ENCODE measurements at regions not wholly inside any gene's neighbourhood (a gene's known extent, or its start where the extent isn't known, plus 50 kb on each side); places are given as distances from the start of the nearest gene placed in this dataset.

GRCh38 chr13:40241125-40241798, 425.2 kb downstream of the FOXO1 start:
- no peak for DNase-seq
- no peak overlapping the region for H3K4me3 Mint-ChIP-seq
- no peak overlapping the region for H3K27ac Mint-ChIP-seq
- CTCF ChIA-PET: no interaction called here
- peaks cover 4% of the 10 kb centered on the region for H3K9me3 Mint-ChIP-seq
- no peaks in the 10 kb centered on the region for H3K4me1 Mint-ChIP-seq
- H3K27me3 Mint-ChIP-seq: no peaks in the 10 kb centered on the region
- peaks cover 2% of the 10 kb centered on the region for H3K36me3 Mint-ChIP-seq

- H3K36me3 Mint-ChIP-seq: peaks cover 6% of the 10 kb centered on the region
- peaks cover 10% of the 10 kb centered on the region for H3K9me3 Mint-ChIP-seq
- CTCF ChIA-PET: no interaction called here
These were observed 423.4 kb downstream of the FOXO1 start for GRCh38 chr13:40243047-40243446.

GRCh38 chr13:40243982-40244381, 422.5 kb downstream of the FOXO1 start:
- CTCF ChIA-PET: no interaction called here
- Mint-ChIP-seq H3K9me3 (peaks cover 16% of the 10 kb centered on the region), H3K36me3 (peaks cover 6% of the 10 kb centered on the region), H3K4me1 (peaks cover 3% of the 10 kb centered on the region), H3K4me3 (no peak overlapping the region), H3K27ac (no peak overlapping the region), H3K27me3 (no peaks in the 10 kb centered on the region)
- no peak for DNase-seq

More at GRCh38 chr13:40243047-40243446, 423.4 kb downstream of the FOXO1 start:
- H3K4me3 Mint-ChIP-seq: no peak overlapping the region
- DNase-seq: no peak
- H3K27ac Mint-ChIP-seq: no peak overlapping the region
- no peaks in the 10 kb centered on the region for H3K27me3 Mint-ChIP-seq
- peaks cover 3% of the 10 kb centered on the region for H3K4me1 Mint-ChIP-seq

- Mint-ChIP-seq H3K27me3 (no peaks in the 10 kb centered on the region), H3K4me1 (peaks cover 3% of the 10 kb centered on the region), H3K36me3 (peaks cover 8% of the 10 kb centered on the region), H3K9me3 (peaks cover 23% of the 10 kb centered on the region), H3K27ac (no peak overlapping the region), H3K4me3 (no peak overlapping the region)
- CTCF ChIA-PET: no interaction called here
- DNase-seq: no peak
These were observed 420.9 kb downstream of the FOXO1 start for GRCh38 chr13:40245567-40245966.

- Mint-ChIP-seq H3K36me3 (peaks cover 10% of the 10 kb centered on the region), H3K27ac (no peak overlapping the region), H3K4me3 (no peak overlapping the region), H3K27me3 (no peaks in the 10 kb centered on the region), H3K9me3 (peaks cover 23% of the 10 kb centered on the region), H3K4me1 (peaks cover 18% of the 10 kb centered on the region)
- DNase-seq: no peak
- CTCF ChIA-PET: no interaction called here
These were observed 418.6 kb downstream of the FOXO1 start for GRCh38 chr13:40247845-40248244.

GRCh38 chr13:40251343-40252032, 415.0 kb downstream of the FOXO1 start:
- Mint-ChIP-seq H3K4me3 (no peak overlapping the region), H3K27ac (peak overlapping the region; percentile 39), H3K27me3 (no peaks in the 10 kb centered on the region), H3K4me1 (peaks cover 20% of the 10 kb centered on the region), H3K36me3 (peaks cover 9% of the 10 kb centered on the region), H3K9me3 (peaks cover 20% of the 10 kb centered on the region)
- CTCF ChIA-PET: interaction anchor here (0.5 to 0.7 kb wide), 3 partner anchors 21 to 165 kb away, joined by 3 read pairs; no protein-coding TSS in a partner anchor
- DNase-seq: no peak

GRCh38 chr13:40252241-40252640, 414.2 kb downstream of the FOXO1 start:
- H3K27ac Mint-ChIP-seq: no peak overlapping the region
- no peaks in the 10 kb centered on the region for H3K27me3 Mint-ChIP-seq
- peaks cover 22% of the 10 kb centered on the region for H3K9me3 Mint-ChIP-seq
- CTCF ChIA-PET: interaction anchor here (0.7 to 0.9 kb wide), 2 partner anchors 20 to 155 kb away, joined by 3 read pairs; no protein-coding TSS in a partner anchor
- H3K4me1 Mint-ChIP-seq: peaks cover 20% of the 10 kb centered on the region
- peaks cover 9% of the 10 kb centered on the region for H3K36me3 Mint-ChIP-seq
- DNase-seq: no peak
- no peak overlapping the region for H3K4me3 Mint-ChIP-seq

- H3K4me3 Mint-ChIP-seq: no peak overlapping the region
- DNase-seq: no peak
- H3K27ac Mint-ChIP-seq: no peak overlapping the region
- H3K36me3 Mint-ChIP-seq: peaks cover 7% of the 10 kb centered on the region
- H3K9me3 Mint-ChIP-seq: peaks cover 20% of the 10 kb centered on the region
- H3K27me3 Mint-ChIP-seq: no peaks in the 10 kb centered on the region
- CTCF ChIA-PET: interaction anchor here (0.9 kb wide), 1 partner anchor 155 kb away, joined by 3 read pairs; no protein-coding TSS in a partner anchor
- H3K4me1 Mint-ChIP-seq: peaks cover 18% of the 10 kb centered on the region
These were observed 413.8 kb downstream of the FOXO1 start for GRCh38 chr13:40252676-40253075.

- CTCF ChIA-PET: no interaction called here
- H3K36me3 Mint-ChIP-seq: peaks cover 4% of the 10 kb centered on the region
- H3K9me3 Mint-ChIP-seq: peaks cover 6% of the 10 kb centered on the region
- no peak overlapping the region for H3K27ac Mint-ChIP-seq
- H3K4me1 Mint-ChIP-seq: peaks cover 17% of the 10 kb centered on the region
- DNase-seq: no peak
- H3K27me3 Mint-ChIP-seq: no peaks in the 10 kb centered on the region
- no peak overlapping the region for H3K4me3 Mint-ChIP-seq
These were observed 412.0 kb downstream of the FOXO1 start for GRCh38 chr13:40254394-40254793.

GRCh38 chr13:40255551-40255950, 410.9 kb downstream of the FOXO1 start:
- H3K27me3 Mint-ChIP-seq: no peaks in the 10 kb centered on the region

GRCh38 chr13:40259899-40260298, 406.5 kb downstream of the FOXO1 start:
- H3K9me3 Mint-ChIP-seq: peaks cover 3% of the 10 kb centered on the region
- CTCF ChIA-PET: no interaction called here
- H3K4me3 Mint-ChIP-seq: no peak overlapping the region
- DNase-seq: no peak
- no peaks in the 10 kb centered on the region for H3K27me3 Mint-ChIP-seq
- no peaks in the 10 kb centered on the region for H3K4me1 Mint-ChIP-seq
- no peak overlapping the region for H3K27ac Mint-ChIP-seq
- peaks cover 3% of the 10 kb centered on the region for H3K36me3 Mint-ChIP-seq

More at GRCh38 chr13:40255551-40255950, 410.9 kb downstream of the FOXO1 start:
- CTCF ChIA-PET: no interaction called here
- Mint-ChIP-seq H3K4me1 (peaks cover 17% of the 10 kb centered on the region), H3K36me3 (peaks cover 4% of the 10 kb centered on the region), H3K27ac (no peak overlapping the region), H3K9me3 (peaks cover 3% of the 10 kb centered on the region), H3K4me3 (no peak overlapping the region)
- no peak for DNase-seq

- no peaks in the 10 kb centered on the region for H3K27me3 Mint-ChIP-seq
- no peak overlapping the region for H3K27ac Mint-ChIP-seq
- H3K4me1 Mint-ChIP-seq: no peaks in the 10 kb centered on the region
- no peak overlapping the region for H3K4me3 Mint-ChIP-seq
- DNase-seq: no peak
- H3K36me3 Mint-ChIP-seq: peaks cover 3% of the 10 kb centered on the region
- CTCF ChIA-PET: no interaction called here
- H3K9me3 Mint-ChIP-seq: peaks cover 3% of the 10 kb centered on the region
These were observed 405.1 kb downstream of the FOXO1 start for GRCh38 chr13:40261336-40261735.

GRCh38 chr13:40261947-40262346, 404.5 kb downstream of the FOXO1 start:
- CTCF ChIA-PET: no interaction called here
- DNase-seq: no peak
- Mint-ChIP-seq H3K4me1 (no peaks in the 10 kb centered on the region), H3K36me3 (peaks cover 2% of the 10 kb centered on the region), H3K27ac (no peak overlapping the region), H3K9me3 (no peaks in the 10 kb centered on the region), H3K27me3 (no peaks in the 10 kb centered on the region), H3K4me3 (no peak overlapping the region)

- Mint-ChIP-seq H3K27me3 (no peaks in the 10 kb centered on the region), H3K4me3 (no peak overlapping the region), H3K9me3 (no peaks in the 10 kb centered on the region), H3K4me1 (peaks cover 22% of the 10 kb centered on the region), H3K36me3 (no peaks in the 10 kb centered on the region), H3K27ac (no peak overlapping the region)
- no peak for DNase-seq
- CTCF ChIA-PET: interaction anchor here (0.6 to 0.9 kb wide), 2 partner anchors 43 to 1319 kb away, joined by 3 read pairs; no protein-coding TSS in a partner anchor
These were observed 397.4 kb downstream of the FOXO1 start for GRCh38 chr13:40269086-40269485.

- CTCF ChIA-PET: interaction anchor here (0.5 to 1.1 kb wide), 4 partner anchors 78 to 1958 kb away, joined by 3 to 5 read pairs (median 4); no protein-coding TSS in a partner anchor
- H3K9me3 Mint-ChIP-seq: no peaks in the 10 kb centered on the region
- no peak overlapping the region for H3K4me3 Mint-ChIP-seq
These were observed 395.7 kb downstream of the FOXO1 start for GRCh38 chr13:40270726-40271125.

More at GRCh38 chr13:40270726-40271125, 395.7 kb downstream of the FOXO1 start:
- no peak overlapping the region for H3K27ac Mint-ChIP-seq
- H3K36me3 Mint-ChIP-seq: no peaks in the 10 kb centered on the region
- no peak for DNase-seq
- H3K4me1 Mint-ChIP-seq: peaks cover 24% of the 10 kb centered on the region
- no peaks in the 10 kb centered on the region for H3K27me3 Mint-ChIP-seq
